VCaP (cell line): ENCODE measurements at regions not wholly inside any gene's neighbourhood (a gene's known extent, or its start where the extent isn't known, plus 50 kb on each side); places are given as distances from the start of the nearest gene placed in this dataset.

Source experiments
- H3K27ac ChIP-seq: fragments of 450-650 bp; 2 replicates; pipeline ENCODE4 v1.5.1; 2017
- TF ChIP-seq, protein P1 (sequence below): fragments of 450-650 bp; conservative IDR thresholded peaks from 2 replicates; pipeline ENCODE4 v1.5.1; 2017; ENCODE audit warnings: mild to moderate bottlenecking, moderate library complexity

DNA sequence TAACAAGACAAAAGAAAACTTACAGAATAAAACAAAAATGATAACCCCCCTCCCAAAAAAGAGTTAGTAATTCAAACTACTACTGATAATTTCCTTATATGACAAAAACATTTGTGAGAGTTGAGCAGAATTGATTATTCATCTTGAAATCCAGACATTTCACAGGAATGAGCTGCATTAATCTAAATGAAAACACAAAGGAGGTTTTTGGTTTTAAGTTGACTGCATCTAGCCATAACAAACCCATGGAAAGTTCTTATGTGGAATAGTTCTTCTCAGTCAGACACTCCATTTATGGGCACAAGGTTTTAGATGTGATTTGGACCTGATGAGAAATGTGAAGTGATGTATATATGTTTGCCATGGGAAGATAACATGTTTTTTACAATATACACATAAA is 95.4 kb downstream of the VCX2 start:
- TF ChIP-seq, protein P1, sequence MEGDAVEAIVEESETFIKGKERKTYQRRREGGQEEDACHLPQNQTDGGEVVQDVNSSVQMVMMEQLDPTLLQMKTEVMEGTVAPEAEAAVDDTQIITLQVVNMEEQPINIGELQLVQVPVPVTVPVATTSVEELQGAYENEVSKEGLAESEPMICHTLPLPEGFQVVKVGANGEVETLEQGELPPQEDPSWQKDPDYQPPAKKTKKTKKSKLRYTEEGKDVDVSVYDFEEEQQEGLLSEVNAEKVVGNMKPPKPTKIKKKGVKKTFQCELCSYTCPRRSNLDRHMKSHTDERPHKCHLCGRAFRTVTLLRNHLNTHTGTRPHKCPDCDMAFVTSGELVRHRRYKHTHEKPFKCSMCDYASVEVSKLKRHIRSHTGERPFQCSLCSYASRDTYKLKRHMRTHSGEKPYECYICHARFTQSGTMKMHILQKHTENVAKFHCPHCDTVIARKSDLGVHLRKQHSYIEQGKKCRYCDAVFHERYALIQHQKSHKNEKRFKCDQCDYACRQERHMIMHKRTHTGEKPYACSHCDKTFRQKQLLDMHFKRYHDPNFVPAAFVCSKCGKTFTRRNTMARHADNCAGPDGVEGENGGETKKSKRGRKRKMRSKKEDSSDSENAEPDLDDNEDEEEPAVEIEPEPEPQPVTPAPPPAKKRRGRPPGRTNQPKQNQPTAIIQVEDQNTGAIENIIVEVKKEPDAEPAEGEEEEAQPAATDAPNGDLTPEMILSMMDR = no peak

DNA sequence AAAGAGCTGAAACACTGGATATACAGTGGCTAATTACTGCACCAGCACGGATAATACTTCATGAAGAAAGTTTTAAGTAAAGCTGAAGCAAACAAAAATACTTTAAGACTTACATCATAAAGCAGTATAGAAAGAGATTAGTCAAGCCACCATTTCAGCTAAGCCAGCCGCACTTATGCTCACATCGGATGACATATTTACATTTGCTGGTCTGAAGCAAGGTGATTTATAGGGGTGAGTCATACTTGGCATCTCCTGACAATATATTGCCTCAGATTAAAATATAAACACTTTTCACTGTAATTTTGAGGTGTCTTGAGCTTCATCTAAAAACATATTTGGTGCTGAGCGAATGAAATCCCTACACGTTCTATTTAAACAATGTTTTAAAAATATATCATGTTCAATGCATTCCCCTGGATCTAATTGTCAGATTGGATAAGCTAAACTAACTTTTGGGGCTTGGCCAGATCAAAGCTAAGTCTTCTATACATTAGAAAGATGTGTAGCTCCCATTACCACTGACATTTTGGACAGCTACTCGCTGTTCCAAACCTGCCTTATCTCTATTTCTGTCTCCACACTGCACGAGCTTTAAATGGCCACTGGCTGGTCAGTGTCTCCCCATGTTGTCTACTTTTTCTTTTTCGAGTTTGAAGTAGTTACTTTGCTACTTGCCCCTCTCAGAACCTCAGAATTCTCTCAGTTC is 103.2 kb downstream of the VCX2 start:
- TF ChIP-seq, protein P1 = no peak
- H3K27ac ChIP-seq = no peak overlapping the region

More for the DNA sequence above, 95.4 kb downstream of the VCX2 start:
- H3K27ac ChIP-seq = no peak overlapping the region

DNA sequence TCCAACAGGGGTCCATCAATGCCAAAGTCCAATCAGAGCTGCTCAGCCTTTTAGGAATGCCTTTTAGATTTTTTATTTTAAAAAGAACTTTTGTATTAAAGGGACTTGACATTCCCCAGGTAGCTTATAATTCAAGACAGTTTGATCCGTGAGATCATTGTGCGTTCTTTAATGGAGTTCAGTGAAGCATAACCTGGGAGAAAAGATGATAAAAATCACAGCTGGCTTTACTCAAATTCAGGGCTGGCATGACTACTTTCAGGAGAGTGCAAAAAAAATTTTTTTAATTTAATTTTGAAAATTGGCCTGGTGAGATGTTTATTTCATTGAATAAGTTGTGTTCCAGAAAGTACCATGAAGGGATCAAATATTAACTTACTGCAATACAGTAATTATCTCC is 118.2 kb downstream of the VCX2 start:
- TF ChIP-seq, protein P1 = no peak

DNA sequence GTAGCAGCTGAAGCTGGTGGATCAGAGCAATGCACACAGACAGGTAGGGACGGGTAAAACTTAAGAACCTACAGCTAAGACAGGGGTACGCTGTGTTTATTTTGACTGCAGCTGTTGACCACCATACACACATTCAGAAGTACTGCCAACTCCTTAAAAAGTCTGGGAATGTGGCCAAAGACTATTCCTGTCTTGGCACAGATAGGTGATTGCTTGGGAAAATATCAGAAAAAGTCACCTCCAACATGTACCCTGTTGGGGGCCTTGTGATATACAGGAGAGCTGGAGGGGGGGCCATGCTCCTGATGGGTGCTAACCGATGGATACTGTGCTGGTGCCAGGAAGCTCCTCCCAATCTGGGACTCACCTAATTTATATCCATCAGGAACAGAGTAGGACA is 121.2 kb downstream of the VCX2 start:
- H3K27ac ChIP-seq = peak overlapping the region; percentile 21; the same call in 1 of the 2 replicates
- TF ChIP-seq, protein P1 = no peak

More for the DNA sequence above, 118.2 kb downstream of the VCX2 start:
- peak overlapping the region; percentile 23 for H3K27ac ChIP-seq

DNA sequence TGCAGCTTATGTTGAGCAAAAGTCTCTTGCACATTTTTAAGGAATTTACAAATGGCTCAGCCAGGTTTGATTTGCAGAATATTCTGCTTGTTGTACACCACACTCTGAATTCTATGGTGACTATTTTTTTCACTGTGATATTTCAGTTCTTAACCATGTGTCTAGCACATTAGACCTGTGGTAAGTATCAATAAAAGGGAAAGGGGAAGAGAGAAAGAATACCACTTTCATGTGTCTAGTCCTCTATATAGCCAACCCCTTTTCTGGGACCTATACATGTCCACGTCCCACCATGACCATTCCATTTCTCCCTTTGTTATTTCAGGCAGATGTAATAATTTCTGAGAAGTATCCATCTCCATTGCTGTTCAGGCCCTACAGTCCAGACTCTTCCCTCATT is 121.3 kb upstream of the PNPLA4 start:
- TF ChIP-seq, protein P1 = no peak
- H3K27ac ChIP-seq = no peak overlapping the region

DNA sequence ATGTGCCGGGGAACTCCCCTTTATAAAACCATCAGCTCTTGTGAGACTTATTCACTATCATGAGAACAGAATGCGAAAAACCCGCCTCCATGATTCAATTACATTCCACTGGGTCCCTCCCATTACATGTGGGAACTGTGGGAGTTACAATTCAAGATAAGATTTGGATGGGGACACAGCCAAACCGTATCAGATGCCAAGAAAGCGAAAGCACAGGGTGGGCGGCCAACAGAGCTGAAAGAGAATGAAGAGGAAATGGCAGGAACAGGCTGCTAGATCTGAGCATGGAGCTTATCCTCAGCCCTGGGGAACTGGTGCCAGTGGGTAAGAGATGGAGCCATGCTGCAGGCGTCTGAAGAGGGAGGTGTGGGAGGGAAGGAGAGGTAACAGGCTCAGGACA is 117.7 kb upstream of the PNPLA4 start:
- H3K27ac ChIP-seq = no peak overlapping the region
- TF ChIP-seq, protein P1 = no peak

DNA sequence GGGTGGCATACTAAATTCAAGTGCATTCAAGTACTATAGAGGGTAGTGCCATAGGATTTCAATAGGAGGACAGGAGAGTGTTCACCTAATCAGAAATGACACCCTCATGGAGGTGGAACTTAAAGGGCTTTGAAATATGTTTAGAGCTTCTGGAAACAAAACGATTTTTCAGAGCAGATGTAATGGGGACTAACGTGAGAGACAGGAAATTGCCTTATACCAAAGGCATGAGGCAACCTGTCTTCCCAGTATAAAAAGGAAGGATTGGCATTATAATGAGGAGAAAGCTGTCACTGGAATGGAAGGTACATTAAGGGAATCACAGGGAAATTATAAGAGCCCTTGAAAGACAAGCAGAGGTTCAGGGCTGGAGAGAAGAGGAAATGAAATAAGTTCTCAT is 116.3 kb upstream of the PNPLA4 start:
- no peak overlapping the region for H3K27ac ChIP-seq
- TF ChIP-seq, protein P1 = no peak
